Fibroblast of pulmonary artery (primary cell): ENCODE measurements at regions not wholly inside any gene's neighbourhood (a gene's known extent, or its start where the extent isn't known, plus 50 kb on each side); places are given as distances from the start of the nearest gene placed in this dataset.

Experiments
- DNase-seq: peaks from one replicate; pipeline ENCODE4 v3.0.0-alpha.2; 2010; ENCODE audit warnings: low read depth
- H3K4me3 ChIP-seq: replicated peaks from 2 replicates; pipeline ENCODE4 v1.5.1; 2011; ENCODE audit warnings: low read depth, mild to moderate bottlenecking, control low read depth, low read length, moderate library complexity
- CTCF ChIP-seq: IDR thresholded peaks from 2 replicates; pipeline ENCODE4 v1.5.1; 2011; ENCODE audit warnings: mild to moderate bottlenecking, control low read depth, low read length, inconsistent platforms; ENCODE audit errors: missing control alignments

DNA sequence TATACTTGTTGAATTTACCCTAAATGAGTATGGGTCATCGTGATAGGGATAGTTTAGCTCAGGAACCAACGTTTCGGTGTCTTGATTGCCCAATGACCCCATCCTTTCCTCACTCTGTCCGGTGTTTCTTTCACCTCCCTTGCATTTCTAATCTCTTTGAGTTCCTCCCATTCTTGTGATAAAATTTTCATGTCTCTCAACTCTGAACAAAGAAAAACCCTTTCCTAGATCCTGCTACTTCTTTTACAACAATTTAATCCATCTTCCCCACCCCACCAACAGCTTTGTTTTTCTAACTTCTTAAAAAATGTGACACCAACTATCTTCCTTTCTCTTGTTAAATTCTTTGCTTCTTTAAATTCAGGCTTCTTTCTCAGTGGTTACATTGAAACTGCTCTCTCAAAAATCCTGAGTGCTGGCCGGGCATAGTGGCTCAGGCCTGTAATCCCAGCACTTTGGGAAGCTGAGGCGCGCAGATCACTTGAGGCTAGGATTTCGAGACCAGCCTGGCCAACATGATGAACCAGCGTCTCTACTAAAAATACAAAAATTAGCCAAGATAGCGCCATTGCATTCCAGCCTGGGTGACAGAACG lies 130.3 kb upstream of the MINDY3 start:
- TF ChIP-seq CTCF, result no peak
- no peak for DNase-seq
- no peak overlapping the region for H3K4me3 ChIP-seq

DNA sequence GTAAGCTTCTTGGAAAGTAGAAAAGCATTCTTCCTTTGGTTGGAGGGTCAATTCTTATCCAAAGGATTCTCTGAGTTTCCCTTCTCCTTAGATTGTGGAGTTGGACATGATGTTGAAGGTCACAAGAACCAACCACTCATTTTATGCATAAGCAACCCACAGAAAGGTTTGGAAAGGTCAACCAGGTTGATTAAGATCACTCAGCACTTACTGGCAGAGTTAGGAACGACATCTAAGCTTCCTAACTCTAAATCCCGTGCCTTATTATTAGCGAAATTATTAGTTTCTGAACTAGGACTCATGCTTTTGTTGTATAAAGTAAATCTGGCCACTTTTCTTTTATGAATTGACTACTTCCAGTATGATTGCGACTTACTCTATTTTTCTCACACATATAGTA lies 137.0 kb upstream of the MINDY3 start:
- DNase-seq, result no peak
- no peak for TF ChIP-seq CTCF
- H3K4me3 ChIP-seq, result no peak overlapping the region

GRCh38 chr10:16001581-16001980 lies 141.3 kb upstream of the MINDY3 start:
- no peak for DNase-seq
- no peak for TF ChIP-seq CTCF
- H3K4me3 ChIP-seq, result no peak overlapping the region

- DNase-seq, result no peak
- no peak overlapping the region for H3K4me3 ChIP-seq
- TF ChIP-seq CTCF, result no peak
Measured at GRCh38 chr10:16009785-16010184, 149.5 kb upstream of the MINDY3 start.

DNA sequence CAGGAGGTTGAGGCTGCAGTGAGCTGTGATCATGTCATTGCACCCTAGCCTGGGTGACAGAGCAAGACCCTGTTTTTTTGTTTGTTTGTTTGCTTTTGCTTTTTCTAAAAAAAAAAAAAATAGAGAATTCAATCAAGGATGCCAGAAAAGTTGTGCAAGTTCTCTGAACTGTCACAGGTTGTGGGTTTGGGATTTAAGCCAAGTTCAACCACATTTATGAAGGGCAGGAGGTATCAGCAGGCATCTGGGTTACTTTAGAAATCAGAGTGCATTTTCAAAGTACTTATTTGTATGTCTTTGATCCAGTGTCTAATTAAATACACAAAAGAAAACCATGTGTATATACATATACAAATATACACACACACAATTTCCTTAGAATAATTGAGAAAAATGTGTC lies 151.2 kb upstream of the MINDY3 start:
- DNase-seq, result no peak
- no peak for TF ChIP-seq CTCF
- no peak overlapping the region for H3K4me3 ChIP-seq

DNA sequence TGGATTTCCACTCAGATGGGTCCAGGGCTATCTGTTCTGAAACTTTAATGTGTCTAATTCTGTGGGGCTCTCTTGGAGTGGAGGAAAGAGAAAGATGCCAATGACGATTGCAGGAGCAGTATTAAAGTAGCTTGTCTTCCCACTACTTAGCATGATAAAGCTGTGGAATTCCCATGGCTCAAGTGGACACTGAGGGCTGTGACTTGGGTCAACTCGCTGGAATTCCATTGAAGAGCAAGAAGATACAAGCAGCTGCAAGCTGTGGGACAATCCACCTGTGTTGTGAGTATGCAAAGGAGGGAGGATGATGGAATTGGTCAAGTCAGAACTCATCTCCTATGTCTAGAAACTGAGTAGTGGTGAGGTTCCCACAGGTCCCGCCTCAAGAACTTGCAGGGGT lies 154.2 kb upstream of the MINDY3 start:
- no peak overlapping the region for H3K4me3 ChIP-seq
- DNase-seq, result no peak
- no peak for TF ChIP-seq CTCF

DNA sequence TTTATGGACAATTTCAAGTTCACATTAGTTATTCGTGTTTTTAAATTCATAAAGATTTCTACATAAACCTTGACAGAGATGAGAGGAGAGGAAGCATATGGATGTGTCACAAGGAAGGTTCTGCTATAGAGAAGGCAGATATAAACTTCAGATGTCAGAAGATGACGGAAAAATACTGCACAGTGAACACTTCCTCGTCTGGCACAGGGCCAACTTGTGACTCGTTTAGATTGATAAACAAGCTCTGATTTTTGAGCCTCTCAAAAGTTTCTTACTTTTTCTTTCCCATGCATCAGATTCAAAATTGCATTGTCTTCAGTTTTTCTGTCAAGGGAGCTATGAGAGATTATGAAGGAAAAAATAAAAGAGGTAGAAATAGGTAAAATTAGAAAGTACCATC lies 156.4 kb upstream of the MINDY3 start:
- TF ChIP-seq CTCF, result no peak
- H3K4me3 ChIP-seq, result no peak overlapping the region
- no peak for DNase-seq
